Activated CD4-positive, alpha-beta T cell treated with anti-CD3 and anti-CD28 coated beads, Interleukin-2, amount 10 ng/mL, durations not matched to agents 7 days and 5 days (primary cell): ENCODE measurements at regions not wholly inside any gene's neighbourhood (a gene's known extent, or its start where the extent isn't known, plus 50 kb on each side); places are given as distances from the start of the nearest gene placed in this dataset.

Experiments
- CTCF ChIA-PET: fragments of 350-600 bp; sonication (Branson Sonifier 250); formaldehyde crosslinking; loops from one replicate; lab custom pipeline; 2021; ENCODE audit warnings: antibody characterized with exemption; lab: Charles Lee
- POLR2A ChIA-PET: fragments of 350-600 bp; sonication (Branson Sonifier 250); formaldehyde crosslinking; loops from one replicate; lab custom pipeline; 2021; ENCODE audit warnings: antibody characterized with exemption; lab: Charles Lee
- DNase-seq: peaks from one replicate; pipeline ENCODE4 v3.0.0-alpha.2; 2020
- H3K27ac Mint-ChIP-seq: one replicate; pipeline ENCODE4 v1.8.0; 2021; ENCODE audit warnings: mild to moderate bottlenecking, moderate library complexity, mixed read lengths
- H3K27me3 Mint-ChIP-seq: one replicate; pipeline ENCODE4 v1.8.0; 2021; ENCODE audit warnings: mixed read lengths
- H3K36me3 Mint-ChIP-seq: one replicate; pipeline ENCODE4 v1.8.0; 2021; ENCODE audit warnings: low read depth, mixed read lengths
- H3K4me1 Mint-ChIP-seq: one replicate; pipeline ENCODE4 v1.8.0; 2021; ENCODE audit warnings: mixed read lengths
- H3K4me3 Mint-ChIP-seq: one replicate; pipeline ENCODE4 v1.8.0; 2021; ENCODE audit warnings: mild to moderate bottlenecking, moderate library complexity, mixed read lengths
- H3K9me3 Mint-ChIP-seq: one replicate; pipeline ENCODE4 v1.8.0; 2021; ENCODE audit warnings: mixed read lengths

DNA sequence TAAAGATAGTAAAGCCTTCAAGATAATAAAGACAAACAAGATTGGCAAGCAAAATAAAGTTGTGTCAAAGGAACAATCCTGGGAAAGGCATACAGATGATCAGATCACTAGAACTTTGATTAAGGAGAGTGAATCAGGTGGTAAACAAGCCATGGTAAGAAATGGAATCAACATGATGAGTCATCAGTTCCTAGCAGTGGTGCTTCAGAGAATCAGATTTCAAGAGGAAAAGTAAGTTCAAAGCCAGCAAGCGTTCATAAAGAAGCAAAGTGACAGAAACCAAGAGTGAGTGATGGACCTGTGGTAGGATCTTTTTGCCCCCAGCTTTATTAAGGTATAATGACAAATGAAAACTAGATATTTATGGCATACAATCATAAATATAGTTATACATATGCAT is 340.4 kb downstream of the TPBG start:
- Mint-ChIP-seq H3K9me3 (peaks cover 6% of the 10 kb centered on the region), H3K27me3 (no peaks in the 10 kb centered on the region), H3K36me3 (no peaks in the 10 kb centered on the region), H3K4me1 (no peaks in the 10 kb centered on the region), H3K4me3 (no peak overlapping the region), H3K27ac (no peak overlapping the region)
- POLR2A ChIA-PET: no interaction called here
- DNase-seq: no peak
- CTCF ChIA-PET: no interaction called here

GRCh38 chr6:82705579-82705978 is 342.0 kb downstream of the TPBG start:
- CTCF ChIA-PET: no interaction called here
- Mint-ChIP-seq H3K4me3 (no peak overlapping the region), H3K4me1 (no peaks in the 10 kb centered on the region), H3K36me3 (no peaks in the 10 kb centered on the region), H3K27ac (no peak overlapping the region), H3K27me3 (no peaks in the 10 kb centered on the region), H3K9me3 (peaks cover 6% of the 10 kb centered on the region)
- POLR2A ChIA-PET: no interaction called here
- DNase-seq: no peak

- peaks cover 4% of the 10 kb centered on the region for H3K9me3 Mint-ChIP-seq
- DNase-seq: no peak
- no peak overlapping the region for H3K27ac Mint-ChIP-seq
- no peaks in the 10 kb centered on the region for H3K4me1 Mint-ChIP-seq
- CTCF ChIA-PET: no interaction called here
- no peak overlapping the region for H3K4me3 Mint-ChIP-seq
- no peaks in the 10 kb centered on the region for H3K36me3 Mint-ChIP-seq
- POLR2A ChIA-PET: no interaction called here
- no peaks in the 10 kb centered on the region for H3K27me3 Mint-ChIP-seq
Observed at GRCh38 chr6:82711105-82711827, 347.6 kb downstream of the TPBG start.

DNA sequence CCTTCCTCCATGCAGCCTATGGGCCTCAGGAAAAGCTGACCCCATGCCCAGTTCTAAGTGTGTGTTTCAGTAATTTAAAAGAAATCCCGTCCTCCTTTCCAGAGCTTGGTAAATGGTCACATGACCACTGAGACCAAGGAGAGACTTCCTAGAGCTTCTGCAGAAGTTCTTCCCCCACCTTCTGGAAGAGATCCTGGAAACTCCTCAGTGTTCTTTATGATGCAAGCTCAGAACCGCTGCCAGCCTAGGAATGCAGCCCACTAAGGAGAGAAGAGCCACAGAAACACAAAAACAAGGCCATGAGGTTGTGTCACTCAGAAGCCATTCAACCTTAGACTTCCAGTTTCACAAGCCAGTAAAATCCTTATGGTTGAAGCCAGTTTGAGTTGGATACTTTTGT is 348.4 kb downstream of the TPBG start:
- no peak for DNase-seq
- Mint-ChIP-seq H3K36me3 (no peaks in the 10 kb centered on the region), H3K9me3 (peaks cover 4% of the 10 kb centered on the region), H3K27me3 (no peaks in the 10 kb centered on the region), H3K27ac (no peak overlapping the region), H3K4me1 (no peaks in the 10 kb centered on the region), H3K4me3 (no peak overlapping the region)
- CTCF ChIA-PET: interaction anchor here (0.6 kb wide), 1 partner anchor 781 kb away, joined by 3 read pairs; no protein-coding TSS in a partner anchor
- POLR2A ChIA-PET: no interaction called here

GRCh38 chr6:82712389-82712788 is 348.8 kb downstream of the TPBG start:
- H3K9me3 Mint-ChIP-seq: peaks cover 4% of the 10 kb centered on the region
- ChIA-PET CTCF (interaction anchor here (0.6 kb wide), 1 partner anchor 781 kb away, joined by 3 read pairs; no protein-coding TSS in a partner anchor), POLR2A (no interaction called here)
- no peaks in the 10 kb centered on the region for H3K27me3 Mint-ChIP-seq
- no peaks in the 10 kb centered on the region for H3K4me1 Mint-ChIP-seq
- DNase-seq: no peak
- no peaks in the 10 kb centered on the region for H3K36me3 Mint-ChIP-seq
- no peak overlapping the region for H3K27ac Mint-ChIP-seq
- no peak overlapping the region for H3K4me3 Mint-ChIP-seq

- H3K27ac Mint-ChIP-seq: no peak overlapping the region
- peaks cover 4% of the 10 kb centered on the region for H3K9me3 Mint-ChIP-seq
- no peaks in the 10 kb centered on the region for H3K4me1 Mint-ChIP-seq
- CTCF ChIA-PET: no interaction called here
- no peaks in the 10 kb centered on the region for H3K36me3 Mint-ChIP-seq
- H3K27me3 Mint-ChIP-seq: no peaks in the 10 kb centered on the region
- H3K4me3 Mint-ChIP-seq: no peak overlapping the region
- no peak for DNase-seq
- POLR2A ChIA-PET: no interaction called here
Observed at GRCh38 chr6:82712826-82713225, 349.2 kb downstream of the TPBG start.

DNA sequence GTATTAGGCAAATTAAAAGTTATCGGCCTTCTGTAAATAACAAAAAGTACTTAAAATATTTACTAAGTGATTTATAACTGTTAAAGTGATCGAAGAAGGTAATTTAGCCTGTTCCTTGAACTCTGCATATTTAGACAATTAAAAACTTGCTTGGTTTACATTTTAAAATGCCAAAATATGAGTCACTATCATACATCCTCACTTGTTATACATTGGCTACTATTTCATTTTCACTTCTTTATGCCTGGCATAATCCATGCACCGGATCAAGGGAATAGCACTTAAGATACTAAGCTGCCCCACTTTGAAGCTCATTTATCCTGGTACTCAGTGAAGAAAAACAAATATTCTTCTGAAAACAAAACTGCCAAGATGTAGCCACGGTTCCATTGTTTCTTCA is 344.6 kb downstream of the UBE3D start:
- no peak for DNase-seq
- H3K27ac Mint-ChIP-seq: no peak overlapping the region
- CTCF ChIA-PET: no interaction called here
- H3K4me1 Mint-ChIP-seq: no peaks in the 10 kb centered on the region
- no peaks in the 10 kb centered on the region for H3K9me3 Mint-ChIP-seq
- H3K36me3 Mint-ChIP-seq: no peaks in the 10 kb centered on the region
- no peaks in the 10 kb centered on the region for H3K27me3 Mint-ChIP-seq
- H3K4me3 Mint-ChIP-seq: no peak overlapping the region
- POLR2A ChIA-PET: no interaction called here

DNA sequence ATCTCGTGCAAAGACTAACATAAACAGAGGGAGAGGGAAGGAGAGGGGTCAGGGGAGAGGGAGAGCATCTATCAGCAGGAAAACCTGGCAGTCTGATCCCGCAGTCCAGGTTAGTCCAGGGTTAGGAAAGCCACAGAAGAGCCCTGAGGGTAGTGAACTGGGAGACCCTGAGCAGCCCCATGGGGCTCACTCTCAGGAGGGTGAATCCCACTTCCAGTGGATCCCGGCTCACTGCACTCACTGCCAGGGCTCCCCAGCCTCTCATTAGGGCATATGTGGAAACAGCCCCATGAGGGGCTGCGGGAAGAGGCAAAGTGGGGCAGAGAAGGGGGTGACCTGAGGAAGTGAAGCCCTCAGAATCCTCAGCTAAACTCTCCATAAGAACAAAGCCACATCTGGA is 329.9 kb downstream of the UBE3D start:
- no peaks in the 10 kb centered on the region for H3K36me3 Mint-ChIP-seq
- H3K27me3 Mint-ChIP-seq: peaks cover 3% of the 10 kb centered on the region
- POLR2A ChIA-PET: no interaction called here
- DNase-seq: no peak
- no peaks in the 10 kb centered on the region for H3K4me1 Mint-ChIP-seq
- H3K9me3 Mint-ChIP-seq: no peaks in the 10 kb centered on the region
- H3K4me3 Mint-ChIP-seq: no peak overlapping the region
- CTCF ChIA-PET: no interaction called here
- H3K27ac Mint-ChIP-seq: no peak overlapping the region

GRCh38 chr6:82737965-82738364 is 327.7 kb downstream of the UBE3D start:
- Mint-ChIP-seq H3K9me3 (no peaks in the 10 kb centered on the region), H3K36me3 (no peaks in the 10 kb centered on the region), H3K4me3 (no peak overlapping the region), H3K4me1 (no peaks in the 10 kb centered on the region), H3K27ac (no peak overlapping the region), H3K27me3 (peaks cover 3% of the 10 kb centered on the region)
- POLR2A ChIA-PET: no interaction called here
- no peak for DNase-seq
- CTCF ChIA-PET: interaction anchor here (1.2 kb wide), 1 partner anchor 328 kb away, joined by 7 read pairs; the partner anchor contains the start of gene UBE3D

DNA sequence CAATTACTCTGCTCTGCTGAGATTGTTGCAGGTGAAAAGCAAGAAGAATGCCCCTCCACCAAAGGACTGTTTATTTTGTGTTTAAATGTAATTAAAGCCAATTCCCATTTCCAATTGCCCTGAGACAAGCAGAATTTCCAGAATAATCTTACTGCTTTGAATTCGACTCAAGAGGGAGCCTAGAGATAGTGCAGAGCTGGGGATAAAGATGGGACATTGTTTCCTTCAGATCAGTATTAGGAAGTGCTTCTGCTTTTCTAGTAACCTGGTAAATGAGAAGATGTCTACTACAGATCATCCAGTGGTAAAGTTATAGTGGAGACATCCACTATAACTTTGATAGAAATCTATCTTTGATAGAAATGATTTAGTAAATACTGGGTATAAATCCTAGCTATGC is 326.9 kb downstream of the UBE3D start:
- no peak for DNase-seq
- Mint-ChIP-seq H3K27me3 (peaks cover 3% of the 10 kb centered on the region), H3K36me3 (no peaks in the 10 kb centered on the region), H3K9me3 (no peaks in the 10 kb centered on the region), H3K27ac (no peak overlapping the region), H3K4me3 (no peak overlapping the region), H3K4me1 (no peaks in the 10 kb centered on the region)
- ChIA-PET POLR2A (no interaction called here), CTCF (interaction anchor here (1.2 kb wide), 1 partner anchor 327 kb away, joined by 7 read pairs; the partner anchor contains the start of gene UBE3D)

- no peak for DNase-seq
- Mint-ChIP-seq H3K27me3 (peaks cover 3% of the 10 kb centered on the region), H3K36me3 (no peaks in the 10 kb centered on the region), H3K9me3 (no peaks in the 10 kb centered on the region), H3K27ac (no peak overlapping the region), H3K4me3 (no peak overlapping the region), H3K4me1 (no peaks in the 10 kb centered on the region)
- ChIA-PET CTCF (interaction anchor here (1.2 kb wide), 1 partner anchor 327 kb away, joined by 7 read pairs; the partner anchor contains the start of gene UBE3D), POLR2A (no interaction called here)
Observed at GRCh38 chr6:82739303-82739702, 326.3 kb downstream of the UBE3D start.

DNA sequence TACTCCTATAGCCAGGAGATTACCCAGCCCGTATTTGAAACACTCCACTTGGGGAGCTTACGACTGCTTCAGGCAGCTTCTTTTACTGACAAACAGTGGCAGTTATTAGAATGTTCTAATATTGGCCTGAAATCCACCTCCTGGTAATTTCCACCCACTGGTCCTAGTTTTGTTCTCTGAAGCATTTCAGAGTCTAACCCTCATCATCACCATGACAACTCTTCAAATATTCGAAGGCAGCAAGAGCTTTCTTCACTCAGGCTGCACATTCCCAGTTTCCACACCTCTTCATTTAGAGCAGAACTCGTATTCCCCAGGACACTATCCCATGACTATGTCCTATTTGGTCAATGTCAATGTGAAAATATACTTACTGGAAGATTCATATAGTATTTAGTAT is 325.6 kb downstream of the UBE3D start:
- no peak overlapping the region for H3K27ac Mint-ChIP-seq
- POLR2A ChIA-PET: no interaction called here

DNA sequence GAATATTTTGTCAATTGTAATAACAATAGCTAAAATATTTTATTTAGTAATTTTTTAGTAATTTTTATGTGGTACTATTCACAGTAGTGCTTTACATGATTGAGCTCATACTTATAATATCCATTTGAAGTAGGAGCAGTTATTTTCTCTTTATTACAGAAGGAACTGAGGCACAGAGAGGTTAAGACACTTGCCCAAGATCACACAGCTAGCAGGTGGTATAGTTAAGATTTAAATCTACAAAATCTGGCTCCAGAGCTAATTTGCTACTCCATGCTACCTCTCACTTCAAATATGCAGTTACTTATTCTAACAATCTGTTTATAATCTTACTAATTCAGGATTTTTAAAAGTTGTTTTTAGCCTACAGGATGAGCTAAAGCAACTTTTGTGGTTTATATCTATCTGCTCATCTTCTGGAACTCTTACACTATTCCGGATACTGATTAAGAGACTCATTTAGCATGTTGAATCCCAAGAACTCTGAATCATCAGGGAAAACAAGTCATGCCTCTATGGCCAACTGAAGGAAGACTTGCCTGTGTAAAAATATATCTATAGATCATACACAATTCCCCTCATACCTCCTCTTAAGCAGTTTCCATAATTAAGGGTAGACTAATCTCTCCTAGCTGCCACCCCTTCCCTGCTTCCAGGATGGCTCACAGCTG is 324.2 kb downstream of the UBE3D start:
- Mint-ChIP-seq H3K36me3 (no peaks in the 10 kb centered on the region), H3K27me3 (peaks cover 2% of the 10 kb centered on the region), H3K4me1 (no peaks in the 10 kb centered on the region), H3K4me3 (no peak overlapping the region), H3K27ac (no peak overlapping the region), H3K9me3 (no peaks in the 10 kb centered on the region)
- CTCF ChIA-PET: interaction anchor here (0.6 kb wide), 1 partner anchor 470 kb away, joined by 4 read pairs; no protein-coding TSS in a partner anchor
- no peak for DNase-seq
- POLR2A ChIA-PET: no interaction called here

More for the DNA sequence above, 325.6 kb downstream of the UBE3D start:
- Mint-ChIP-seq H3K27me3 (peaks cover 2% of the 10 kb centered on the region), H3K4me3 (no peak overlapping the region), H3K4me1 (no peaks in the 10 kb centered on the region), H3K36me3 (no peaks in the 10 kb centered on the region), H3K9me3 (no peaks in the 10 kb centered on the region)
- DNase-seq: no peak
- CTCF ChIA-PET: no interaction called here
